SK-N-SH treated with all-trans-retinoic acid at 6 μM for 48 hours (cell line): ENCODE measurements at regions not wholly inside any gene's neighbourhood (a gene's known extent, or its start where the extent isn't known, plus 50 kb on each side); places are given as distances from the start of the nearest gene placed in this dataset.
"Not testable (repeated sequence)": the region's sequence is repeated elsewhere in the genome, so short reads cannot be mapped to it uniquely, and the experiment has no call there.

Source experiments
- BACH2 ChIP-seq: fragments of 250-450 bp; sonication (Bioruptor Pico); IDR thresholded peaks from 2 replicates; pipeline ENCODE4 v1.9.0; 2021; ENCODE audit warnings: mild to moderate bottlenecking, borderline replicate concordance
- TF ChIP-seq, protein P1 (sequence below): fragments of 250-450 bp; sonication (Bioruptor Pico); IDR thresholded peaks from 2 replicates; pipeline ENCODE4 v1.5.1; 2020; ENCODE audit warnings: low read depth, mild to moderate bottlenecking, moderate library complexity

DNA sequence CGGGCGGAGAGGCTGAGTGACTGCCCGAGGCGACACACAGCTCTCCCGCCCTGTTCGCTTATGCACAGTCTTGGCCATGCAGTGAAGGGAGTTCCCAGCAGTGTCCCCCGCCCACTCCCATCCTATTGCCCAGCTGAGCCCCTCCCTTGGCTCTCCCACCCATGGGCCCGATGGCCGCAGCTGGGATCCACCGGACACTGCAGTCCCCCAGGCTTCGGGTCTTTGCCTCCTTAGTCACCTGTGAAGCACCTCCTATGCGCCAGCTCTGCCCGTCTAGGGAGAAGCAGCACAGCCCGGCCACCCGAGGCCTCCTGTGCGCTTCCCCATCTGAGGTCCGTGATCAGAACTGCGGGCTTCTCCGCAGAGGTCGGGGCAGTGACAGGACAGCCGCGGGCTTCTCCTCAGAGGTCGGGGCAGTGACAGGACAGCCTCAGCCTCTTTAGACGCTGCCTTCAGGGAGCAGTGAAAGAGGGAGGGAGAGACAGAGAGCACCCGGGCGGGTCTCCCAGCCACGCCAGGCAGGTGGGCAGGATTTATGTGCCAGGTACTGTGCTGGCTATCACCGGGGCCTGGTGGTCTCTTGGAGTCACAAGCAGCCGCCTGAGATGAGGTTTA is 143.1 kb downstream of the LAT start:
- TF ChIP-seq, protein P1, sequence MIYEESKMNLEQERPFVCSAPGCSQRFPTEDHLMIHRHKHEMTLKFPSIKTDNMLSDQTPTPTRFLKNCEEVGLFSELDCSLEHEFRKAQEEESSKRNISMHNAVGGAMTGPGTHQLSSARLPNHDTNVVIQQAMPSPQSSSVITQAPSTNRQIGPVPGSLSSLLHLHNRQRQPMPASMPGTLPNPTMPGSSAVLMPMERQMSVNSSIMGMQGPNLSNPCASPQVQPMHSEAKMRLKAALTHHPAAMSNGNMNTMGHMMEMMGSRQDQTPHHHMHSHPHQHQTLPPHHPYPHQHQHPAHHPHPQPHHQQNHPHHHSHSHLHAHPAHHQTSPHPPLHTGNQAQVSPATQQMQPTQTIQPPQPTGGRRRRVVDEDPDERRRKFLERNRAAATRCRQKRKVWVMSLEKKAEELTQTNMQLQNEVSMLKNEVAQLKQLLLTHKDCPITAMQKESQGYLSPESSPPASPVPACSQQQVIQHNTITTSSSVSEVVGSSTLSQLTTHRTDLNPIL (CRISPR knock-in tag) = not testable (repeated sequence)
- not testable (repeated sequence) for TF ChIP-seq BACH2 (CRISPR knock-in tag)
